Mesendoderm (in vitro differentiated cells): ENCODE measurements at regions not wholly inside any gene's neighbourhood (a gene's known extent, or its start where the extent isn't known, plus 50 kb on each side); places are given as distances from the start of the nearest gene placed in this dataset.

Experiments used
- DNase-seq: peaks from one replicate; pipeline ENCODE4 v3.0.0; 2013
- H2AK5ac ChIP-seq: 2 replicates; pipeline ENCODE4 v1.6.1; 2013; ENCODE audit warnings: low read length, inconsistent platforms
- H2BK120ac ChIP-seq: 2 replicates; pipeline ENCODE4 v1.6.1; 2013; ENCODE audit warnings: low read depth, mild to moderate bottlenecking, low read length, moderate library complexity, mixed read lengths
- H2BK15ac ChIP-seq: replicated peaks from 2 replicates; pipeline ENCODE4 v1.6.1; 2013; ENCODE audit warnings: low read depth, mild to moderate bottlenecking, moderate library complexity
- H2BK5ac ChIP-seq: 2 replicates; pipeline ENCODE4 v1.6.1; 2013; ENCODE audit warnings: low read length, inconsistent platforms
- H3K18ac ChIP-seq: 2 replicates; pipeline ENCODE4 v1.6.1; 2013; ENCODE audit warnings: mild to moderate bottlenecking, low read length, mixed read lengths
- H3K23ac ChIP-seq: one replicate; pipeline ENCODE4 v1.6.1; 2013; ENCODE audit warnings: low read length
- H3K27ac ChIP-seq: 2 replicates; pipeline ENCODE4 v1.5.1; 2013; ENCODE audit warnings: low read depth, mild to moderate bottlenecking, inconsistent platforms, low read length, moderate library complexity
- H3K27me3 ChIP-seq: 2 replicates; pipeline ENCODE4 v1.6.1; 2013; ENCODE audit warnings: low read length, control low read depth, mild to moderate bottlenecking, inconsistent platforms; ENCODE audit not compliant: insufficient read depth, poor library complexity
- H3K36me3 ChIP-seq: 2 replicates; pipeline ENCODE4 v1.6.1; 2013; ENCODE audit warnings: low read length, inconsistent platforms; ENCODE audit not compliant: control insufficient read depth, insufficient read depth
- H3K4ac ChIP-seq: one replicate; pipeline ENCODE4 v1.6.1; 2013; ENCODE audit warnings: low read depth, mild to moderate bottlenecking, low read length, moderate library complexity
- H3K4me1 ChIP-seq: 2 replicates; pipeline ENCODE4 v1.6.1; 2013; ENCODE audit warnings: low read depth, low read length, inconsistent platforms; ENCODE audit not compliant: control insufficient read depth
- H3K4me2 ChIP-seq: 2 replicates; pipeline ENCODE4 v1.6.1; 2013; ENCODE audit warnings: low read length
- H3K4me3 ChIP-seq: 2 replicates; pipeline ENCODE4 v1.5.1; 2013; ENCODE audit warnings: mild to moderate bottlenecking, low read length
- H3K56ac ChIP-seq: one replicate; pipeline ENCODE4 v1.6.1; 2013; ENCODE audit warnings: low read length
- H3K79me1 ChIP-seq: 2 replicates; pipeline ENCODE4 v1.6.1; 2013; ENCODE audit warnings: low read length, inconsistent platforms
- H3K79me2 ChIP-seq: 2 replicates; pipeline ENCODE4 v1.6.1; 2013; ENCODE audit warnings: mild to moderate bottlenecking, low read length; ENCODE audit not compliant: control insufficient read depth, insufficient read depth
- H3K9ac ChIP-seq: 2 replicates; pipeline ENCODE4 v1.6.1; 2013; ENCODE audit warnings: low read length, inconsistent platforms
- H4K5ac ChIP-seq: one replicate; pipeline ENCODE4 v1.6.1; 2013; ENCODE audit warnings: low read length
- H4K8ac ChIP-seq: one replicate; pipeline ENCODE4 v1.6.1; 2013; ENCODE audit warnings: low read depth, mild to moderate bottlenecking, control low read depth, low read length, moderate library complexity
- WGBS: extraction: QIAGEN DNeasy Blood & Tissue Kit; methylation state at CpG from one replicate; pipeline ENCODE4 v1.1.7; 2013; ENCODE audit warnings: low lambda C conversion rate, missing lambda C conversion rate; ENCODE audit not compliant: insufficient coverage; ENCODE audit errors: extremely low coverage; 5-methylcytosine and 5-hydroxymethylcytosine counted together

DNA sequence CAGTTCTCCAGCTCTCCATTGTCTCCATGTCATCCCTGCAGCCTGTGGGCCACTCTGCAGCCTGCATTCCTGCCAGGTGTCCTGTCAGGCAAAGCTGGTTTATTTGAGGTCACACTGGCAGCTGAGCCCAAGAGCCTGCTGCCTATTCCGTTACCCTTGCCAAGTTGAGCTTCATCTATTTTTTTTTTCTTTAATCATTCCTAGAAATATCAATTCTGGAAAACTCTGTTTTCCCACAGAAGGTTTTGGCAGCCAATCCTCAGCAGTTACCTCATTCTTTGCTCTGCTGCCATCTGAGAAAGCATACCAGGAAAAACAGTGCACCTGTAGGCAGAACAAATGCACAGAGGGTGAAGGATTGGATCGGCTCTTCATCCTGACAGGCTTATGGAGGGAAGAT lies 411.0 kb upstream of the ACVR2A start:
- no peak overlapping the region for H3K9ac ChIP-seq
- no CpG with 5 or more reads among the region's 2 CpGs for WGBS
- no peak for DNase-seq
- no peak overlapping the region for H3K56ac ChIP-seq
- no peaks in the 10 kb centered on the region for H3K79me1 ChIP-seq
- no peak overlapping the region for H3K4me3 ChIP-seq
- no peak overlapping the region for H2BK5ac ChIP-seq
- H3K4ac ChIP-seq: no peak overlapping the region
- H3K4me1 ChIP-seq: peaks cover 2% of the 10 kb centered on the region
- H4K5ac ChIP-seq: no peak overlapping the region
- no peak overlapping the region for H2BK120ac ChIP-seq
- no peaks in the 10 kb centered on the region for H3K79me2 ChIP-seq
- no peak overlapping the region for H2BK15ac ChIP-seq
- H3K27ac ChIP-seq: no peak overlapping the region
- H3K36me3 ChIP-seq: no peaks in the 10 kb centered on the region
- H3K23ac ChIP-seq: no peak overlapping the region
- no peak overlapping the region for H3K18ac ChIP-seq
- H3K27me3 ChIP-seq: no peaks in the 10 kb centered on the region
- H3K4me2 ChIP-seq: no peak overlapping the region
- no peak overlapping the region for H4K8ac ChIP-seq
- H2AK5ac ChIP-seq: peak overlapping the region; percentile 22

DNA sequence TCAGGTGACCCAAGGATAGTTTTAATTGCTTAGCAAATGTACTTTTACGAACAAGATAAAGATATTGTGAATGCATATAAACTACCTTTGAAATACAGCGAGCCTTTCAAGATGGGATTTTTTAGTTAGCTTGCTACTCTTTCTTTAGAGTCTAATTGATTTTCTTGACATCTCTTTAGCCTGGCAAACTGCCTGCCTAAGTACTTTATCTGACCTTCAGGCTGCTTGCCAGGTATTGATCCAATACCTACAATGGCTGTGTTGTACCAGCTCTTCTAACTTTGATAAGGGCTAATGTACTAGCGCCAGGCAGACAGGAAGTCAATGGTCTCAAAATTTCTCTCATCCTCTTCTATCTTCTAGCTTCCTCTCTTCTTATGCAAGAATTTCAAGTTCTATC lies 414.4 kb upstream of the ACVR2A start:
- Histone ChIP-seq H2BK15ac (no peak overlapping the region), H4K5ac (no peak overlapping the region), H3K56ac (no peak overlapping the region), H3K4me1 (peaks cover 2% of the 10 kb centered on the region), H3K79me1 (no peaks in the 10 kb centered on the region), H3K27me3 (no peaks in the 10 kb centered on the region), H3K23ac (no peak overlapping the region), H4K8ac (no peak overlapping the region), H3K18ac (no peak overlapping the region), H3K36me3 (no peaks in the 10 kb centered on the region), H3K79me2 (no peaks in the 10 kb centered on the region), H3K27ac (no peak overlapping the region), H2BK5ac (no peak overlapping the region), H3K4me3 (no peak overlapping the region), H2BK120ac (no peak overlapping the region), H3K4ac (no peak overlapping the region), H3K4me2 (no peak overlapping the region), H2AK5ac (no peak overlapping the region), H3K9ac (no peak overlapping the region)
- DNase-seq: no peak
- no CpG with 5 or more reads among the region's 3 CpGs for WGBS

DNA sequence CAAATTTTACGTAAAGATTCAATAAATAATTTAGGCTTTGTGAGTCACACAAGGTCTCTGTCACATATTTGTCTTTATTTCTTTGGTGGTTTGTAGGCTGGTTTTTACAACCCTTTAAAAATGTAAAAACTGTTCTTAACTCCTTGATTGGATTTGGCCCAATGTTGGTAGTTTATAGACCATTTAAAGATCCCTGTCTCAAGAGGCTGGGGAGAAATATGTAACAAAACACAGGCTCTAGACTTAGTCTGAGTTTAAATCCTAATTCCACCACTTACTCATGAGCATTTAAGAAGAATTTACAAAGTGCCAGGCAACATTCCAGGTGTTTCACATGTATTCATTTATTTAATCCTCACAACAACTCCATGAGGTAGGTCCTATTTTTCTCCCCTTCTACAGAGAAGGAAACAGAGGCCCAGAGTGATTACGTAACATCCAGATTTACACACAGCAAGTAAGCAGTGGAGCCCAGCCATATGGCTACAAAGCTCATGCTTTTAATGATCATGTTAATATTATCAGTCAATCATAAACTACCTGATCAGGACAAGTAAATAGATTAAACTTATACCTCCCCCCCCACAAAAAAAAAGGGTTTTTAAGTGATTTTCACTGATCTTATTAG lies 416.6 kb upstream of the ACVR2A start:
- H3K56ac ChIP-seq: no peak overlapping the region
- no peak overlapping the region for H3K23ac ChIP-seq
- H2BK5ac ChIP-seq: no peak overlapping the region
- H3K9ac ChIP-seq: no peak overlapping the region
- DNase-seq: no peak
- H3K36me3 ChIP-seq: no peaks in the 10 kb centered on the region
- no peak overlapping the region for H3K18ac ChIP-seq
- no peak overlapping the region for H3K4ac ChIP-seq
- WGBS: no CpG with 5 or more reads among the region's 2 CpGs
- H3K4me1 ChIP-seq: peaks cover 2% of the 10 kb centered on the region
- no peaks in the 10 kb centered on the region for H3K79me1 ChIP-seq
- H3K4me2 ChIP-seq: no peak overlapping the region
- H3K79me2 ChIP-seq: no peaks in the 10 kb centered on the region
- H2BK120ac ChIP-seq: no peak overlapping the region
- no peak overlapping the region for H3K4me3 ChIP-seq
- H2AK5ac ChIP-seq: no peak overlapping the region
- H2BK15ac ChIP-seq: no peak overlapping the region
- H4K8ac ChIP-seq: no peak overlapping the region
- H3K27ac ChIP-seq: no peak overlapping the region
- no peaks in the 10 kb centered on the region for H3K27me3 ChIP-seq
- no peak overlapping the region for H4K5ac ChIP-seq

DNA sequence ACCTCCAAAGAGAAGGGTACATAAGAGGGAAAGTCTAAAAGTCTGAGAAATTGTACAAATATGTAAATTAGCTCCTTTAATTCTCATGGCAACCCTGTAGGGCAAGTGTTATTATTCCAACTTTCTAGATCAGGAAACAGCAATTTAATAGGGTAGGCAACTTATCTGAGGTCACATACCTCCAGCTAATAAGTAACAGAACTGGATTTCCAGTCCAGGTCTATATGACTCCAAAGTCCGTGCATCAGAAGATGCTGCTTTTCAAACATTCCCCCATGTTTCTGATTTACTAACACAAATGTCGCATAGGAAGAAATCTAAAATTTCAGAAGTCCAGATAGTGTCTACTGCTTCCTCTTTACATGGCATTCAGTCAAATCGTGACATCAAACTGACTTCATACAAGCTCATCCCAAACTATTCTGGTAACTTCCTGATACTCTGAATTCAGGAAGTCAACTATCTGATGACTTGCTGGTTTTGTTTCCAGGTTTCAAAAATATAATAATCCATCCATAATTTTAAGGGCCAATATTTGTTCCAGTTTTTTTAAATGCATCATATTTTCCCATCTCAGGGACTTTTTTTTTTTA lies 419.3 kb upstream of the ACVR2A start:
- H3K23ac ChIP-seq: no peak overlapping the region
- no peak overlapping the region for H2BK120ac ChIP-seq
- no peak overlapping the region for H2AK5ac ChIP-seq
- H3K4ac ChIP-seq: no peak overlapping the region
- no peaks in the 10 kb centered on the region for H3K79me2 ChIP-seq
- H2BK5ac ChIP-seq: no peak overlapping the region
- H3K36me3 ChIP-seq: no peaks in the 10 kb centered on the region
- H3K79me1 ChIP-seq: no peaks in the 10 kb centered on the region
- H3K18ac ChIP-seq: no peak overlapping the region
- no peaks in the 10 kb centered on the region for H3K4me1 ChIP-seq
- no peak for DNase-seq
- no peak overlapping the region for H3K9ac ChIP-seq
- no peak overlapping the region for H4K8ac ChIP-seq
- no peak overlapping the region for H3K27ac ChIP-seq
- no CpG with 5 or more reads among the region's 3 CpGs for WGBS
- H4K5ac ChIP-seq: no peak overlapping the region
- no peak overlapping the region for H3K56ac ChIP-seq
- no peak overlapping the region for H3K4me2 ChIP-seq
- no peaks in the 10 kb centered on the region for H3K27me3 ChIP-seq
- H3K4me3 ChIP-seq: no peak overlapping the region
- H2BK15ac ChIP-seq: no peak overlapping the region

DNA sequence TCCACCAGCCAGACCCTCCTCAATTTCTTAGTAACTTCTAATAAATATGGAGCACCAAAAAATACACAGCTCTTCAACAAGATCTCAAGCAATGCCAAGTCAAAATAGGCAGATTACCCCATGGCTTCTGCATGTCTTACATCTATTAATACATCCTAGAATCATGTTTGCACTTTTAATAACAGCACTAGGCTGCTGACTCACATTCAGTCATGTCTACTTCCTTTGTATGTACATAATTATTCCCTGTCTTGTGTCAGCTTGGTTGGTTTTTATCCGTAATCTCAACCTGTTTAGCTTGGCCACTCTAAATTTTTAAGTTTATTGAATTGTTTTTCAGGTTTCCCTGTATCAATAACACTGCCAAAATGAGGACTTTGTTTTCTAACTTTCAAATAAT lies 420.1 kb upstream of the ACVR2A start:
- H2AK5ac ChIP-seq: no peak overlapping the region
- H3K4me1 ChIP-seq: no peaks in the 10 kb centered on the region
- H3K27ac ChIP-seq: no peak overlapping the region
- no peaks in the 10 kb centered on the region for H3K79me1 ChIP-seq
- no peak overlapping the region for H3K18ac ChIP-seq
- H3K4ac ChIP-seq: no peak overlapping the region
- no peaks in the 10 kb centered on the region for H3K36me3 ChIP-seq
- WGBS: no CpG with 5 or more reads among the region's 1 CpG
- H2BK5ac ChIP-seq: no peak overlapping the region
- H3K4me2 ChIP-seq: no peak overlapping the region
- no peaks in the 10 kb centered on the region for H3K79me2 ChIP-seq
- H3K9ac ChIP-seq: no peak overlapping the region
- no peak overlapping the region for H4K8ac ChIP-seq
- H2BK120ac ChIP-seq: no peak overlapping the region
- H3K56ac ChIP-seq: no peak overlapping the region
- H2BK15ac ChIP-seq: no peak overlapping the region
- no peak overlapping the region for H3K23ac ChIP-seq
- no peak overlapping the region for H4K5ac ChIP-seq
- H3K27me3 ChIP-seq: no peaks in the 10 kb centered on the region
- H3K4me3 ChIP-seq: no peak overlapping the region
- DNase-seq: no peak
